ENCODE measurements at regions not wholly inside any gene's neighbourhood (a gene's known extent, or its start where the extent isn't known, plus 50 kb on each side); places are given as distances from the start of the nearest gene placed in this dataset.

- no peaks in the 10 kb centered on the region for H3K36me3 Mint-ChIP-seq (ENCODE audit: low read depth)
- H3K4me3 Mint-ChIP-seq: no peak overlapping the region
- H3K27ac Mint-ChIP-seq: no peak overlapping the region
- intact Hi-C loops (cut with micrococcal nuclease): no loop called here
- H3K9me3 Mint-ChIP-seq: peaks cover 9% of the 10 kb centered on the region
- no peaks in the 10 kb centered on the region for H3K27me3 Mint-ChIP-seq (ENCODE audit: insufficient read depth)
- DNase-seq (ENCODE audit: low spot score): no peak
- no peaks in the 10 kb centered on the region for H3K4me1 Mint-ChIP-seq (ENCODE audit: low read depth)
Observed at GRCh38 chr3:118168175-118168574, 866.5 kb downstream of the IGSF11 start.

GRCh38 chr3:118171236-118171852, 863.3 kb downstream of the IGSF11 start:
- no peaks in the 10 kb centered on the region for H3K27me3 Mint-ChIP-seq (ENCODE audit: insufficient read depth)
- no peak for DNase-seq (ENCODE audit: low spot score)
- no peaks in the 10 kb centered on the region for H3K4me1 Mint-ChIP-seq (ENCODE audit: low read depth)
- H3K9me3 Mint-ChIP-seq: peaks cover 9% of the 10 kb centered on the region
- H3K36me3 Mint-ChIP-seq (ENCODE audit: low read depth): no peaks in the 10 kb centered on the region
- no peak overlapping the region for H3K27ac Mint-ChIP-seq
- intact Hi-C loops (cut with micrococcal nuclease): no loop called here
- no peak overlapping the region for H3K4me3 Mint-ChIP-seq

GRCh38 chr3:118180853-118181252, 853.8 kb downstream of the IGSF11 start:
- Mint-ChIP-seq H3K36me3 (ENCODE audit: low read depth) (no peaks in the 10 kb centered on the region), H3K9me3 (peaks cover 15% of the 10 kb centered on the region), H3K27me3 (ENCODE audit: insufficient read depth) (no peaks in the 10 kb centered on the region), H3K4me3 (no peak overlapping the region), H3K27ac (no peak overlapping the region), H3K4me1 (ENCODE audit: low read depth) (no peaks in the 10 kb centered on the region)
- intact Hi-C loops (cut with micrococcal nuclease): no loop called here
- DNase-seq (ENCODE audit: low spot score): no peak

GRCh38 chr3:118181274-118181673, 853.4 kb downstream of the IGSF11 start:
- intact Hi-C loops (cut with micrococcal nuclease): no loop called here
- DNase-seq (ENCODE audit: low spot score): no peak

GRCh38 chr3:118186051-118186450, 848.6 kb downstream of the IGSF11 start:
- intact Hi-C loops (cut with micrococcal nuclease): no loop called here
- no peak for DNase-seq (ENCODE audit: low spot score)
- no peaks in the 10 kb centered on the region for H3K27me3 Mint-ChIP-seq (ENCODE audit: insufficient read depth)
- H3K9me3 Mint-ChIP-seq: peaks cover 11% of the 10 kb centered on the region
- no peak overlapping the region for H3K27ac Mint-ChIP-seq
- H3K4me1 Mint-ChIP-seq (ENCODE audit: low read depth): no peaks in the 10 kb centered on the region
- no peak overlapping the region for H3K4me3 Mint-ChIP-seq
- H3K36me3 Mint-ChIP-seq (ENCODE audit: low read depth): no peaks in the 10 kb centered on the region

More at GRCh38 chr3:118181274-118181673, 853.4 kb downstream of the IGSF11 start:
- Mint-ChIP-seq H3K4me1 (ENCODE audit: low read depth) (no peaks in the 10 kb centered on the region), H3K36me3 (ENCODE audit: low read depth) (no peaks in the 10 kb centered on the region), H3K4me3 (no peak overlapping the region), H3K27ac (no peak overlapping the region), H3K27me3 (ENCODE audit: insufficient read depth) (no peaks in the 10 kb centered on the region), H3K9me3 (peaks cover 15% of the 10 kb centered on the region)

- Mint-ChIP-seq H3K4me3 (no peak overlapping the region), H3K27ac (no peak overlapping the region), H3K27me3 (ENCODE audit: insufficient read depth) (no peaks in the 10 kb centered on the region), H3K4me1 (ENCODE audit: low read depth) (no peaks in the 10 kb centered on the region), H3K9me3 (peaks cover 16% of the 10 kb centered on the region), H3K36me3 (ENCODE audit: low read depth) (no peaks in the 10 kb centered on the region)
- DNase-seq (ENCODE audit: low spot score): no peak
- intact Hi-C loops (cut with micrococcal nuclease): no loop called here
Observed at GRCh38 chr3:118187221-118187620, 847.4 kb downstream of the IGSF11 start.

- Mint-ChIP-seq H3K27ac (no peak overlapping the region), H3K4me1 (ENCODE audit: low read depth) (no peaks in the 10 kb centered on the region), H3K4me3 (no peak overlapping the region), H3K9me3 (peaks cover 42% of the 10 kb centered on the region), H3K36me3 (ENCODE audit: low read depth) (no peaks in the 10 kb centered on the region), H3K27me3 (ENCODE audit: insufficient read depth) (no peaks in the 10 kb centered on the region)
- DNase-seq (ENCODE audit: low spot score): no peak
- intact Hi-C loops (cut with micrococcal nuclease): no loop called here
Observed at GRCh38 chr3:118196183-118196582, 838.5 kb downstream of the IGSF11 start.

GRCh38 chr3:118199044-118199443, 835.6 kb downstream of the IGSF11 start:
- no peaks in the 10 kb centered on the region for H3K36me3 Mint-ChIP-seq (ENCODE audit: low read depth)
- peaks cover 29% of the 10 kb centered on the region for H3K9me3 Mint-ChIP-seq
- H3K27me3 Mint-ChIP-seq (ENCODE audit: insufficient read depth): no peaks in the 10 kb centered on the region
- H3K27ac Mint-ChIP-seq: no peak overlapping the region
- intact Hi-C loops (cut with micrococcal nuclease): no loop called here
- H3K4me1 Mint-ChIP-seq (ENCODE audit: low read depth): no peaks in the 10 kb centered on the region
- no peak for DNase-seq (ENCODE audit: low spot score)
- H3K4me3 Mint-ChIP-seq: no peak overlapping the region

GRCh38 chr3:118204052-118204656, 830.5 kb downstream of the IGSF11 start:
- no peak overlapping the region for H3K4me3 Mint-ChIP-seq
- H3K27ac Mint-ChIP-seq: no peak overlapping the region
- no peaks in the 10 kb centered on the region for H3K4me1 Mint-ChIP-seq (ENCODE audit: low read depth)
- intact Hi-C loops (cut with micrococcal nuclease): no loop called here
- no peak for DNase-seq (ENCODE audit: low spot score)
- H3K36me3 Mint-ChIP-seq (ENCODE audit: low read depth): no peaks in the 10 kb centered on the region
- no peaks in the 10 kb centered on the region for H3K27me3 Mint-ChIP-seq (ENCODE audit: insufficient read depth)
- peaks cover 12% of the 10 kb centered on the region for H3K9me3 Mint-ChIP-seq

- no peaks in the 10 kb centered on the region for H3K4me1 Mint-ChIP-seq (ENCODE audit: low read depth)
- no peaks in the 10 kb centered on the region for H3K27me3 Mint-ChIP-seq (ENCODE audit: insufficient read depth)
- H3K9me3 Mint-ChIP-seq: no peaks in the 10 kb centered on the region
- no peak for DNase-seq (ENCODE audit: low spot score)
- H3K4me3 Mint-ChIP-seq: no peak overlapping the region
- intact Hi-C loops (cut with micrococcal nuclease): no loop called here
- H3K27ac Mint-ChIP-seq: no peak overlapping the region
- no peaks in the 10 kb centered on the region for H3K36me3 Mint-ChIP-seq (ENCODE audit: low read depth)
Observed at GRCh38 chr3:118207271-118207670, 827.4 kb downstream of the IGSF11 start.

- no peak for DNase-seq (ENCODE audit: low spot score)
- Mint-ChIP-seq H3K36me3 (ENCODE audit: low read depth) (no peaks in the 10 kb centered on the region), H3K27ac (no peak overlapping the region), H3K27me3 (ENCODE audit: insufficient read depth) (no peaks in the 10 kb centered on the region), H3K4me3 (no peak overlapping the region), H3K9me3 (no peaks in the 10 kb centered on the region), H3K4me1 (ENCODE audit: low read depth) (no peaks in the 10 kb centered on the region)
- intact Hi-C loops (cut with micrococcal nuclease): no loop called here
Observed at GRCh38 chr3:118208642-118209041, 826.0 kb downstream of the IGSF11 start.

GRCh38 chr3:118213892-118214291, 820.8 kb downstream of the IGSF11 start:
- no peaks in the 10 kb centered on the region for H3K36me3 Mint-ChIP-seq (ENCODE audit: low read depth)
- no peaks in the 10 kb centered on the region for H3K27me3 Mint-ChIP-seq (ENCODE audit: insufficient read depth)
- H3K9me3 Mint-ChIP-seq: peaks cover 3% of the 10 kb centered on the region
- no peaks in the 10 kb centered on the region for H3K4me1 Mint-ChIP-seq (ENCODE audit: low read depth)
- intact Hi-C loops (cut with micrococcal nuclease): no loop called here
- DNase-seq (ENCODE audit: low spot score): no peak
- H3K4me3 Mint-ChIP-seq: no peak overlapping the region
- no peak overlapping the region for H3K27ac Mint-ChIP-seq

GRCh38 chr3:118226206-118226605, 808.4 kb downstream of the IGSF11 start:
- H3K9me3 Mint-ChIP-seq: peaks cover 13% of the 10 kb centered on the region
- no peaks in the 10 kb centered on the region for H3K27me3 Mint-ChIP-seq (ENCODE audit: insufficient read depth)
- H3K36me3 Mint-ChIP-seq (ENCODE audit: low read depth): no peaks in the 10 kb centered on the region
- no peak for DNase-seq (ENCODE audit: low spot score)
- H3K4me3 Mint-ChIP-seq: no peak overlapping the region
- H3K4me1 Mint-ChIP-seq (ENCODE audit: low read depth): no peaks in the 10 kb centered on the region
- intact Hi-C loops (cut with micrococcal nuclease): no loop called here
- no peak overlapping the region for H3K27ac Mint-ChIP-seq

- H3K9me3 Mint-ChIP-seq: peaks cover 7% of the 10 kb centered on the region
- H3K27ac Mint-ChIP-seq: no peak overlapping the region
- H3K4me3 Mint-ChIP-seq: no peak overlapping the region
- H3K4me1 Mint-ChIP-seq (ENCODE audit: low read depth): no peaks in the 10 kb centered on the region
- H3K27me3 Mint-ChIP-seq (ENCODE audit: insufficient read depth): no peaks in the 10 kb centered on the region
- intact Hi-C loops (cut with micrococcal nuclease): no loop called here
- DNase-seq (ENCODE audit: low spot score): no peak
- no peaks in the 10 kb centered on the region for H3K36me3 Mint-ChIP-seq (ENCODE audit: low read depth)
Observed at GRCh38 chr3:118227191-118227590, 807.5 kb downstream of the IGSF11 start.
